ENCODE measurements at regions not wholly inside any gene's neighbourhood (a gene's known extent, or its start where the extent isn't known, plus 50 kb on each side); places are given as distances from the start of the nearest gene placed in this dataset.
"Not testable (repeated sequence)": the region's sequence is repeated elsewhere in the genome, so short reads cannot be mapped to it uniquely, and the experiment has no call there.

GRCh38 chr2:128594651-128594910 is 275.9 kb upstream of the HS6ST1 start:
- no peak overlapping the region for H3K4me3 ChIP-seq (ENCODE audit: low read depth, low read length)
- TF ChIP-seq CTCF (conservative IDR thresholded peaks at IDR 0.05; ENCODE audit: low read depth, low read length): no peak
- no peak for DNase-seq (ENCODE audit: low read depth)

GRCh38 chr2:128594953-128595677 is 276.4 kb upstream of the HS6ST1 start:
- no peak overlapping the region for H3K4me3 ChIP-seq (ENCODE audit: low read depth, low read length)
- DNase-seq (ENCODE audit: low read depth): no peak
- TF ChIP-seq CTCF (conservative IDR thresholded peaks at IDR 0.05; ENCODE audit: low read depth, low read length): no peak

- TF ChIP-seq CTCF (conservative IDR thresholded peaks at IDR 0.05; ENCODE audit: low read depth, low read length): no peak
- no peak for DNase-seq (ENCODE audit: low read depth)
- H3K4me3 ChIP-seq (ENCODE audit: low read depth, low read length): no peak overlapping the region
Measured at GRCh38 chr2:128595763-128596395, 277.2 kb upstream of the HS6ST1 start.

- no peak overlapping the region for H3K4me3 ChIP-seq (ENCODE audit: low read depth, low read length)
- DNase-seq (ENCODE audit: low read depth): no peak
- TF ChIP-seq CTCF (conservative IDR thresholded peaks at IDR 0.05; ENCODE audit: low read depth, low read length): no peak
Measured at GRCh38 chr2:128596396-128597120, 277.9 kb upstream of the HS6ST1 start.

- H3K4me3 ChIP-seq (ENCODE audit: low read depth, low read length): no peak overlapping the region
- no peak for DNase-seq (ENCODE audit: low read depth)
- no peak for TF ChIP-seq CTCF (conservative IDR thresholded peaks at IDR 0.05; ENCODE audit: low read depth, low read length)
Measured at GRCh38 chr2:128597121-128597762, 278.6 kb upstream of the HS6ST1 start.

- H3K4me3 ChIP-seq (ENCODE audit: low read depth, low read length); DNase-seq (ENCODE audit: low read depth): not testable (repeated sequence)
Measured at GRCh38 chr2:128598260-128598659, 279.6 kb upstream of the HS6ST1 start.

- TF ChIP-seq CTCF (conservative IDR thresholded peaks at IDR 0.05; ENCODE audit: low read depth, low read length): no peak
- no peak overlapping the region for H3K4me3 ChIP-seq (ENCODE audit: low read depth, low read length)
- no peak for DNase-seq (ENCODE audit: low read depth)
Measured at GRCh38 chr2:128598862-128599441, 280.3 kb upstream of the HS6ST1 start.

Data from choroid plexus epithelial cell (primary cell).